Activated CD8-positive, alpha-beta memory T cell treated with anti-CD3 and anti-CD28 coated beads, Interleukin-2, amount 10 ng/mL, durations not matched to agents 7 days and 5 days (primary cell): ENCODE measurements at regions not wholly inside any gene's neighbourhood (a gene's known extent, or its start where the extent isn't known, plus 50 kb on each side); places are given as distances from the start of the nearest gene placed in this dataset.

Experiments used
- ATAC-seq: fragments of 150-1000 bp; cut with Tn5 transposase; one replicate; pipeline ENCODE4 v1.10.0; 2021; ENCODE audit warnings: moderate library complexity
- CTCF ChIA-PET: fragments of 350-600 bp; sonication (Branson Sonifier 250); formaldehyde crosslinking; loops from one replicate; lab custom pipeline; 2021; ENCODE audit warnings: antibody characterized with exemption; lab: Charles Lee
- DNase-seq: peaks from one replicate; pipeline ENCODE4 v3.0.0-alpha.2; 2020
- H3K27ac Mint-ChIP-seq: one replicate; pipeline ENCODE4 v1.8.0; 2021; ENCODE audit warnings: mild to moderate bottlenecking, mixed read lengths
- H3K27me3 Mint-ChIP-seq: one replicate; pipeline ENCODE4 v1.8.0; 2021; ENCODE audit warnings: mixed read lengths
- H3K36me3 Mint-ChIP-seq: one replicate; pipeline ENCODE4 v1.8.0; 2021; ENCODE audit warnings: mild to moderate bottlenecking, mixed read lengths
- H3K4me1 Mint-ChIP-seq: one replicate; pipeline ENCODE4 v1.8.0; 2021; ENCODE audit warnings: mixed read lengths
- H3K4me3 Mint-ChIP-seq: one replicate; pipeline ENCODE4 v1.8.0; 2021; ENCODE audit warnings: mild to moderate bottlenecking, moderate library complexity, mixed read lengths
- H3K9me3 Mint-ChIP-seq: one replicate; pipeline ENCODE4 v1.8.0; 2022; ENCODE audit warnings: low read depth, mixed read lengths

DNA sequence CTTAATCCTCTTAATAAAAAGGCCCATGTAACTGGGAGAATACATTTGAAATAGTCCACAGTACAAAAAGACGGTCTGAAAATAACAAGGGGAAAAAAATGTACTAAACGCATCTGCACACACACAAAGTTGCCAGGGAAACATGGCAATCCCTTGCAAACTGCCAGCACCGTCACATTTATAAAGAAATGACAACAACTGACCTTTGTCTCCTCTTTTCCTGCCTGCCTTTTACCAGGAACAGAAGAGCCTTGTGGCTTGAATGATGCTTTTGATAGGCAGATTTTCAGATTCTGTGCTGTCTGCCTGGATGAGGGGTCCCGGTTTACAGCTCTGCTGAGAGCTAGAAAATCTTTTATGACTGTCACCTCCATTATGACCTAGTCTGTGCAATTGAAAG is 308.6 kb upstream of the ZFP64 start:
- no peak overlapping the region for H3K27ac Mint-ChIP-seq
- DNase-seq (no peak), ATAC-seq (no peak)
- H3K27me3 Mint-ChIP-seq = no peaks in the 10 kb centered on the region
- CTCF ChIA-PET = no interaction called here
- no peaks in the 10 kb centered on the region for H3K4me1 Mint-ChIP-seq
- H3K36me3 Mint-ChIP-seq = no peaks in the 10 kb centered on the region
- no peaks in the 10 kb centered on the region for H3K9me3 Mint-ChIP-seq
- H3K4me3 Mint-ChIP-seq = no peak overlapping the region

DNA sequence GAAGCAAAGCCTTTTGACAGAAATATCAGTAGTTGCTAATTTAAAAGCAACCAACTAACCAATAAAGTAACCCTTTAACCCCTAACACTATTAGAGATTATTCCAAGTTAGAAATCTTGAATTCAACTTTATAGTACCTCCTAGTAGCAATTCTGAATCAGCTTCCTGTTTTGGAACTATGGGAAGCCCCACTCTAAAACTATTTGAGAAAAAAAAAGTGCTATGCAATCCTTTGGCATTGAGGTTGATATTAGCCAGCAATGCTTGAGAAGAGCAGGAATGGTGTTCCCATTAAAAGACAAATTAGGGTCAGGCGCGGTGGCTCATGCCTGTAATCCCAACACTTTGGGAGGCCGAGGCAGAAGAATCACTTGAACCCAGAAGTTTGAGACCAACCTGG is 306.2 kb upstream of the ZFP64 start:
- Mint-ChIP-seq H3K4me1 (peaks cover 5% of the 10 kb centered on the region), H3K27me3 (peaks cover 3% of the 10 kb centered on the region), H3K27ac (no peak overlapping the region), H3K4me3 (no peak overlapping the region), H3K36me3 (no peaks in the 10 kb centered on the region), H3K9me3 (no peaks in the 10 kb centered on the region)
- CTCF ChIA-PET = no interaction called here
- DNase-seq = no peak
- no peak for ATAC-seq

DNA sequence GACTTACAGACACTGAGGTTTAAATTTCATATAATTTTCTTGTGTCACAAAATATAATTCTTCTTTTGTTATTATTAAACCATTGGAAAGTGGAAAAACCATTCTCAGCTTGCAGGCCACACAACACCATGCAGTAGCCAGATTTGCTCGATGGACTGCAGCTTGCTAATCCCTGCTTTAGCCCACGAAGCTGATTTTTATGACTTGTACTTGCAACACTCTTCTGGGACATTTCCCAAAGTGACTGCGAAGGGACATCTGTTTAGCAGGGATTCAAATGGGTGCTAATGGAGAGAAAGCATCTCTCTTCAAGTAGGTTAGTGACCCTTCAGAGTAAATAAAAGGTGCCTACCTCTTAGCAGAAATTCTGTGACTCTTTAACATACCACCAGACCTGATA is 304.6 kb upstream of the ZFP64 start:
- H3K4me3 Mint-ChIP-seq = no peak overlapping the region
- H3K9me3 Mint-ChIP-seq = no peaks in the 10 kb centered on the region
- ATAC-seq (no peak), DNase-seq (no peak)
- peaks cover 4% of the 10 kb centered on the region for H3K27me3 Mint-ChIP-seq
- H3K4me1 Mint-ChIP-seq = peaks cover 5% of the 10 kb centered on the region
- H3K27ac Mint-ChIP-seq = no peak overlapping the region
- no peaks in the 10 kb centered on the region for H3K36me3 Mint-ChIP-seq
- CTCF ChIA-PET = no interaction called here

DNA sequence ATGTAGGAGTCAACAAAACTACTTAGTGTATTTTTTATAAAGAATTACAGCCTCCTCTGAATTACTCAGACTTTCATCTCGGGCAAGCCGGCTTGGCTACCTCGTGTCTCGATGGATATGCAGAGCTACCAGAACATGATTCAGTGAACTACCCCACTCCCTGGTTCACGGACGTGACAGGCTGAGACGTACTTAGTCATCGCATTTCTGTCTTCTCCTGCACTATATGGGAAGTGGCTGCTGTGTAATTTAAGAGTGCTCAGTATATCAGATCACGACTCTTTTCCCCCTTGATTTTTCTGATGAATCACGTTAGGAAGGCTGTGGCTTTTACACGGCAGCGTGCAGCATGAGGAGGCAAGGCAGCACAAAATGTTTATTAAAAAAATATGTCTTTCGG is 302.7 kb upstream of the ZFP64 start:
- no peak overlapping the region for H3K4me3 Mint-ChIP-seq
- DNase-seq = peak; percentile 42
- H3K9me3 Mint-ChIP-seq = no peaks in the 10 kb centered on the region

DNA sequence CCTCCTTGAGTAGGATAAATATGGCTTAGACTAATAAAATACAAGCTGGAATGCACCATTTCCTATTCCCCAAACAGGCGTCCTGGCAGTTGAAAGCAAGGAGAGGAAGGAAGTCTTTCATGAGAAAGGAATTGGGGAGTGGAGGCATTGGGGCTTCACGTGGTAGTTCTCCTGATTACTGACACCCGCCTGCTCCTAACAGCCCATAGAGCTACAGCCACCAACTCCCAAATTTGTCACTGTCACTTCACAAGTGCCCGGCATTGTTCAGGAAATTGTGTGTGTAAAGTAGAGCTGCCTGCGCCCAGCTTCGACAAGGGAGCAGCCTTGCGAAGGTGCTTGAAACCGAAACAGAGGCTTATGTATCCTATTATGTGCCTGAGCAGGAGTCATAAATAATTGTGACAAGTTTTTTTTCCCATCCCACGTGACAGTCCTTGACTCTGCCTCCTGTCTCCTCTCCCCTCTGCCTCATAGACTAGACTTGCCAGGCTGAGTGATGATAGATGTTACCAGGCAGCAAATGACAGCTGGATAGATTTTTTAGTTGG is 301.7 kb upstream of the ZFP64 start:
- H3K27me3 Mint-ChIP-seq = peaks cover 4% of the 10 kb centered on the region
- no peak for ATAC-seq
- H3K4me3 Mint-ChIP-seq = no peak overlapping the region
- peaks cover 5% of the 10 kb centered on the region for H3K4me1 Mint-ChIP-seq
- H3K9me3 Mint-ChIP-seq = no peaks in the 10 kb centered on the region
- no peak overlapping the region for H3K27ac Mint-ChIP-seq
- no peaks in the 10 kb centered on the region for H3K36me3 Mint-ChIP-seq
- CTCF ChIA-PET = no interaction called here
- DNase-seq = no peak

More for the DNA sequence above, 302.7 kb upstream of the ZFP64 start:
- H3K27ac Mint-ChIP-seq = no peak overlapping the region
- ATAC-seq = peak; percentile 45
- CTCF ChIA-PET = interaction anchor here (1.1 kb wide), 1 partner anchor 15 kb away, joined by 3 read pairs; no protein-coding TSS in a partner anchor
- no peaks in the 10 kb centered on the region for H3K36me3 Mint-ChIP-seq
- peaks cover 4% of the 10 kb centered on the region for H3K27me3 Mint-ChIP-seq
- H3K4me1 Mint-ChIP-seq = peaks cover 5% of the 10 kb centered on the region

DNA sequence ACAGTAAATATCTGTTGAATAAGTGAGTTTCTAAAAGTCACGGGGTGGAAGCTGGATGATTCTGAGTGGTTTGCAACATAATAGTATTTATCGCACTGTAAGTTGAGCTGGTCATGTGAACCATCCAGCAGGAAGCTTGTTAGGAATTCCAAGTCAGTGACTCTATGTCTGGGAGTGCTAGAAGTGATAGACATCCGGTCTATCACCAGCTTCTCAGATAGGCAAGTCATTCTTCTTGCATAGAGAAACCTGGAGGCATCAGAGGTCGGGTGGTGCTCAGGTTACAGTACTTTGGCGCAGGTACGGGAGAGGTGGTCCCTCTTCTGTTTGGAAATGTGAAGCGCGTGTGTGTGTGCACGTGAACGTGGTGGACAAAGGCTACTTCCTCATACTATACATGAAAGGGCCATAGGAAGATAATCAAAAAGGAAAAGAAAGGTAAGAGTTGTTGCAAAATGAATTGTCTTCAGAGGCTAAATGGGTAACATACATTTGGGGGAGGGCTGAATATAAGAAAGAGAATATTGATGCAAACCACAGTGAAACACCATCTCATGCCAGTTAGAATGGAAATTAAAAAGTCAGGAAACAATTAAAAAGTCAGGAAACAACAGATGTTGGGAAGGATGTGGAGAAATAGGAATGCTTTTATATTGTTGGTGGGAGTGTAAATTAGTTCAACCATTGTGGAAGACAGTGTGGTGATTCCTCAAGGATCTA is 299.3 kb upstream of the ZFP64 start:
- Mint-ChIP-seq H3K36me3 (no peaks in the 10 kb centered on the region), H3K9me3 (no peaks in the 10 kb centered on the region), H3K27ac (no peak overlapping the region), H3K4me1 (peaks cover 5% of the 10 kb centered on the region), H3K27me3 (peaks cover 4% of the 10 kb centered on the region), H3K4me3 (no peak overlapping the region)
- DNase-seq = no peak
- no peak for ATAC-seq
- CTCF ChIA-PET = no interaction called here

DNA sequence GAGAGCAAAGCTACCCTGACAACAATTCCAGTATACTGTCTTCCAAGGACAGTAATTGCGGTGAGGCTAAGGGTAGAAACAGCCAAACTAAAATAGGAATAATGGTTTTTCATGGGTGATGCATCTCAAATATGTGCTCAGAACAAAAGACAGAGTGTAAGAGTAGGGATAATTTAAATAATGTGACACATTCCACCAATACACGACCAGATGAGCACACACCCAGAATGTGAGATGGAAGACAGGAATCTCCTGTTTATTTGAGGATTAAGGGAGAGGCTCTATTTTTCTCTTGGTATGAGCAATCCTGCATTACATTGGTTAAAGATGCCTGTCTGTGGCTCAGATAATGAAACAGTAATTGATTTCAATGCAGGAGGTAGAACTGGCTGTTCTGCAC is 292.9 kb upstream of the ZFP64 start:
- H3K36me3 Mint-ChIP-seq = no peaks in the 10 kb centered on the region
- no peak overlapping the region for H3K4me3 Mint-ChIP-seq
- no peak for ATAC-seq
- H3K4me1 Mint-ChIP-seq = no peaks in the 10 kb centered on the region
- H3K27ac Mint-ChIP-seq = no peak overlapping the region
- no peak for DNase-seq
- CTCF ChIA-PET = no interaction called here
- peaks cover 1% of the 10 kb centered on the region for H3K9me3 Mint-ChIP-seq
- H3K27me3 Mint-ChIP-seq = no peaks in the 10 kb centered on the region

DNA sequence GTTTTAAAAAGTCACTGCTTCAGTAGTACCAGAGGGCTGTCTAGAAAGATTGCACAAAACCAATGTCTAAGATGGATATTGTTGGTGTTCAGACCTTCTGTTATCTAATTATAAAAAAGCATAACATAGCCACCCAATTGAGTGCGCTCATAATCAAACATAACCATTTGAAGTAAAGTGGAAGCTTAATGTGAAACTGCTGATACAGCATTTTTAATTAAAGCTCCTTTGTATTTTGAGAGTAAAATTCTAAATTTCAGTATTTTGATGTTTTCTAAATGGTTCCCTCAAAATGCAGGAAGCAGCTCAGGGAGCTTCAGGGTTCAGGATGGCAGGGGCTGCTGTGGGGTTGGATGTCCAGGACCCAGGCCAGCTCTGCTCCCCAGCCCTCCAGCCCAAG is 291.8 kb upstream of the ZFP64 start:
- CTCF ChIA-PET = no interaction called here
- no peaks in the 10 kb centered on the region for H3K36me3 Mint-ChIP-seq
- H3K4me3 Mint-ChIP-seq = no peak overlapping the region
- peaks cover 1% of the 10 kb centered on the region for H3K9me3 Mint-ChIP-seq
- DNase-seq (no peak), ATAC-seq (no peak)
- H3K4me1 Mint-ChIP-seq = no peaks in the 10 kb centered on the region
- H3K27ac Mint-ChIP-seq = no peak overlapping the region
- no peaks in the 10 kb centered on the region for H3K27me3 Mint-ChIP-seq

DNA sequence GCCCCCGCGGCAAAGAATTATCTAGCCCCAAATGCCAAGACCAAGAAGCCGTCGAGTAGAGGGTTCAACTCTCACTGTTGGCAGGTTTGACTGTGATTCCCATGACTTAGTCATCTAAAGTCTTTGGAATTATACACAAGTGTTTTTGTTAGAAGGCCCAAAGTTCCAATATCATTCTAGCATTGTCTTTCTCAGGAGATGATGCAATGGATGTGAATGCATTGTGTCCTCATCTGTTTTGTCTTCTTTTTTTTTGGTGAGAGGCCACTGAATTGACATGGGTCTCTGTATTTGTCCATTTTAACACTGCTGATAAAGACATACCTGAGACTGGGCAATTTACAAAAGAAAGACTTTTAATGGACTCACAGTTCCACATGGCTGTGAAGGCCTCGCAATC is 290.5 kb upstream of the ZFP64 start:
- no peaks in the 10 kb centered on the region for H3K36me3 Mint-ChIP-seq
- H3K27me3 Mint-ChIP-seq = no peaks in the 10 kb centered on the region
- CTCF ChIA-PET = no interaction called here
- H3K27ac Mint-ChIP-seq = no peak overlapping the region
- DNase-seq (no peak), ATAC-seq (no peak)
- H3K9me3 Mint-ChIP-seq = peaks cover 1% of the 10 kb centered on the region
- H3K4me3 Mint-ChIP-seq = no peak overlapping the region
- H3K4me1 Mint-ChIP-seq = no peaks in the 10 kb centered on the region

DNA sequence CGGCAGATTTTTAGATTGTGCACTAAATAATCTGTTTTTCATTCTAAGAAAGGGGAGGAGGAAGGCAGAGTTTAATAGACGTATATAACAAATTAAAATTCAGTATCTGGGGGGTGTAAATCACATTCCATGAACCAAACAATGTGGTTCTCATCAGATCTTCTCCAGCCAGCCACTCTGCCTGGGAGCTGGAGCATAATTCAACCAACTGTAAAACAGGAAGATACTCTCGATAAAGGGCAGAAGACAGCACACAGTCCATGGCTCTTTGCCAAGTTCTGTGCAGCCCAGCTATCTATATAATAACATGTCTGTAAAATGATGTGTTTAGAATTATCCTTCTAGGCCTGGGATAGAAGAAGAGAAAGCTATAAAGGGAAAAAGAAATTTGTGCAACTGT is 289.9 kb upstream of the ZFP64 start:
- Mint-ChIP-seq H3K4me3 (no peak overlapping the region), H3K27ac (no peak overlapping the region), H3K36me3 (no peaks in the 10 kb centered on the region), H3K27me3 (no peaks in the 10 kb centered on the region), H3K4me1 (no peaks in the 10 kb centered on the region), H3K9me3 (peaks cover 1% of the 10 kb centered on the region)
- DNase-seq (no peak), ATAC-seq (no peak)
- CTCF ChIA-PET = no interaction called here

DNA sequence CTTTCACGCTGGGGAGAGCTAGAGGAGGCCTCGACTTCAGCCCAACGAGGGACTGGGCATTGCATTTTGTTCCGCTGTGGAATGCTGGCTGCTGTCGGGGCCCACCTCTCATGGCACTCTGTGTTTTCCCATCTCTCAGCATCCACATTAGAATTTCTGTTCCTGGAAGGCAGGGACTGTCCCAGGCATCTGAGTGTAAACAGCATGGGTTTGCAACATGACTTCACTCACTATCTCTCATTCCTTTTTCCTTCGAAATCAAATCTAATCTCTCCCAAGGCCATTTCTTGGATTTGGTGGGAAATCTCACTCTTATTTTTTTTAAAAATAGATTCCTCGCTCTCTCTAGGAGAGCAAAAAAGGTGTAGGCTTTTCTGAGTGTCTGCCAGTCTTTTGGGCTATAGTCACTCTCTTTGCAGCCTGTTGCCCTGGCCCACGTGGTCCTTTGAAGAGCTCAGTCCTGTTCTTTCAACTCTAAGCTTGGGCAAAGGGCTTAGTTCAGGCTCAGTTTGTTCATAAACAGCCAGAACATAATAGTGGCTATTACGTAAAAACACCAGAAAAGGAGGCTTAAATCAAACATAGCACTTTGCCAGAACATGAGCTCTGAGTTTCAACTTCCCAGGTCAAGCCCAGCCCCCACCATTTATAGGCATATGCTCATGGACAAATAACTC is 284.6 kb upstream of the ZFP64 start:
- no peaks in the 10 kb centered on the region for H3K27me3 Mint-ChIP-seq
- CTCF ChIA-PET = no interaction called here
- H3K36me3 Mint-ChIP-seq = no peaks in the 10 kb centered on the region
- H3K27ac Mint-ChIP-seq = no peak overlapping the region
- H3K4me3 Mint-ChIP-seq = no peak overlapping the region
- ATAC-seq (no peak), DNase-seq (no peak)
- no peaks in the 10 kb centered on the region for H3K4me1 Mint-ChIP-seq
- H3K9me3 Mint-ChIP-seq = no peaks in the 10 kb centered on the region

DNA sequence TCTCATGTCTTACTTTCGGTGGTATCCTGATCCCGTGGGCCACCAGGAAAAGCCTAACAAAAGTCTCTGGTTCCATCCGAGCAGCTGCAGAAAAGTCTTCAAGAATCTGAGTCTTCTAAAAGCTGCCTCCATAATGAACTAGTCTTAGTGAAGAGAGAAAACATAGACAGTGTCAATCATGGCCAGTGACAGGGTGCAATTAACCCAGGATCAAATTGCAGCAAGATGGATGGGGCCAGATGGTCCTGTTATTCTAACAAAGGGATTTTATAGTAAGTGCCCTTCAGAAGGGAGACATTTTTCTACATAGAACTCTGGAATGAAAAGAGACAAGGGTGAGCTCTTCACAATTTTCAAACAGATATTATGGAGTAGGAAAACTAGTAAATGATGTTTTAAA is 281.6 kb upstream of the ZFP64 start:
- CTCF ChIA-PET = no interaction called here

DNA sequence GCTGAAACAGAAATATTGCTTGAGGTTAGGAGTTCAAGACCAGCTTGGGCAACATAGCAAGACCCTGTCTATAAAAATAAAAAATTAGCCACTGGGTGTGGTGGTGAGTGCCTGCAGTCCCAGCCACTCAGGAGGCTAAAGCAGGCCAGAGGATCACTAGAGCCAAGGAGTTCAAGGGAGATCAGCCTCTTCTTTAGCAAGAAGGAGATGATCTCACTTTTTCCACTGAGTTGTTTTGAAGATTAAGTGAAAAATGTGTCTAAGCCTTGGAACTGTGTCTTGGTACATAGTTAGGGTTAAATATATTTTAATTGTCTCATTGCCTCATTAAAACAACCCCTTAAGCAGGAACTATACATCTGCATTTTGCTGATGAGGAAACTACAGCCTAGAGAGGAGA is 279.0 kb upstream of the ZFP64 start:
- Mint-ChIP-seq H3K27me3 (no peaks in the 10 kb centered on the region), H3K4me3 (no peak overlapping the region), H3K9me3 (no peaks in the 10 kb centered on the region), H3K4me1 (no peaks in the 10 kb centered on the region), H3K36me3 (no peaks in the 10 kb centered on the region), H3K27ac (no peak overlapping the region)
- CTCF ChIA-PET = no interaction called here
- DNase-seq = no peak
- no peak for ATAC-seq

More for the DNA sequence above, 281.6 kb upstream of the ZFP64 start:
- Mint-ChIP-seq H3K4me3 (no peak overlapping the region), H3K36me3 (no peaks in the 10 kb centered on the region), H3K9me3 (no peaks in the 10 kb centered on the region), H3K4me1 (no peaks in the 10 kb centered on the region), H3K27ac (no peak overlapping the region), H3K27me3 (no peaks in the 10 kb centered on the region)
- ATAC-seq (no peak), DNase-seq (no peak)

DNA sequence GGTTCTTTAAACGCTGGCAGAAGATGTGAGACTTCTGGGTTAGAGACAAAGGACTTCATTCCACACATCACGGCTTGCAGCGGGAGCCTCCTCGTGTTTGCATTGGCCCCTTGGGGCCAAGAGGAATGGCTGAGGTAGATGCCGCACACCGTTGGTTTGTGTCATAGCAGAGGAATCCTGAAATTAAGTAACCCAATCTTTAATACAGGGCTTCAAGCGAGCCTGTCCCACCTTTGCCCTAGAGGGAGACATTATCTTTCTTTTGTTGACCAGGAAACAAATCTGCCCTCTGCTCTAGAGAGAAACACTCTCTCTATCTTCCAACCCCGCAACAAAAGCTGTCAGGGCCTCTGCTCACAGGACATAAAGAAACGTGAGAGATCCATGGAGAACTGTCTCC is 277.5 kb upstream of the ZFP64 start:
- DNase-seq = no peak
- Mint-ChIP-seq H3K27me3 (no peaks in the 10 kb centered on the region), H3K27ac (no peak overlapping the region), H3K9me3 (no peaks in the 10 kb centered on the region), H3K4me1 (no peaks in the 10 kb centered on the region), H3K36me3 (no peaks in the 10 kb centered on the region), H3K4me3 (no peak overlapping the region)
- CTCF ChIA-PET = no interaction called here
- ATAC-seq = no peak
